GM23338 (cell line): ENCODE measurements at regions not wholly inside any gene's neighbourhood (a gene's known extent, or its start where the extent isn't known, plus 50 kb on each side); places are given as distances from the start of the nearest gene placed in this dataset.

Source experiments
- ATAC-seq: fragments of 200-7000 bp; cut with Tn5 transposase; 3 replicates; pipeline ENCODE4 v1.9.1; 2020
- DNase-seq: peaks from one replicate; pipeline ENCODE4 v3.0.0-alpha.2; 2015; ENCODE audit warnings: low spot score
- H2AFZ ChIP-seq: fragments of 200-600 bp; sonication (generic); 2 replicates; pipeline ENCODE4 v1.8.0; 2016; ENCODE audit warnings: antibody characterized with exemption, mild to moderate bottlenecking, moderate library complexity
- H3F3A ChIP-seq: fragments of 200-600 bp; sonication (generic); replicated peaks from 2 replicates; pipeline ENCODE4 v1.8.0; 2017; ENCODE audit warnings: antibody characterized with exemption, mixed run types, low read depth
- H3K27ac ChIP-seq: fragments of 200-600 bp; sonication (generic); 2 replicates; pipeline ENCODE4 v1.6.1; 2016; ENCODE audit warnings: low read depth
- H3K27me3 ChIP-seq: fragments of 200-600 bp; sonication (generic); 2 replicates; pipeline ENCODE4 v1.8.0; 2016; ENCODE audit warnings: mild to moderate bottlenecking, mixed run types, moderate library complexity; ENCODE audit not compliant: insufficient read depth
- H3K36me3 ChIP-seq: fragments of 200-600 bp; sonication (generic); 2 replicates; pipeline ENCODE4 v1.8.0; 2016; ENCODE audit warnings: mild to moderate bottlenecking; ENCODE audit not compliant: insufficient read depth
- H3K4me1 ChIP-seq: fragments of 200-600 bp; sonication (generic); 2 replicates; pipeline ENCODE4 v1.8.0; 2016; ENCODE audit warnings: mild to moderate bottlenecking, moderate library complexity; ENCODE audit not compliant: insufficient read depth
- H3K4me2 ChIP-seq: fragments of 200-600 bp; sonication (generic); 2 replicates; pipeline ENCODE4 v1.7.1; 2017; ENCODE audit warnings: mixed run types
- H3K4me3 ChIP-seq: fragments of 200-600 bp; sonication (generic); 2 replicates; pipeline ENCODE4 v1.6.1; 2016; ENCODE audit warnings: mixed run types
- H3K79me2 ChIP-seq: fragments of 200-600 bp; sonication (generic); replicated peaks from 2 replicates; pipeline ENCODE4 v1.8.0; 2017; ENCODE audit warnings: mild to moderate bottlenecking; ENCODE audit not compliant: insufficient read depth
- H3K9me2 ChIP-seq: fragments of 200-600 bp; sonication (generic); 2 replicates; pipeline ENCODE4 v1.8.0; 2017; ENCODE audit not compliant: insufficient read depth
- H4K20me1 ChIP-seq: fragments of 200-600 bp; sonication (generic); replicated peaks from 2 replicates; pipeline ENCODE4 v1.8.0; 2017; ENCODE audit warnings: mild to moderate bottlenecking; ENCODE audit not compliant: insufficient read depth
- H3K27ac Mint-ChIP-seq: 2 replicates; pipeline ENCODE4 v1.8.0; 2020; ENCODE audit warnings: inconsistent platforms, mild to moderate bottlenecking, moderate library complexity, mixed read lengths
- H3K27me3 Mint-ChIP-seq: 3 replicates; pipeline ENCODE4 v1.8.0; 2022; ENCODE audit warnings: low read depth, mild to moderate bottlenecking, moderate library complexity, mixed read lengths, inconsistent platforms; ENCODE audit not compliant: insufficient read depth, poor library complexity
- H3K36me3 Mint-ChIP-seq: 3 replicates; pipeline ENCODE4 v1.8.0; 2021; ENCODE audit warnings: low read depth, mild to moderate bottlenecking, inconsistent platforms, moderate library complexity, mixed read lengths
- H3K4me1 Mint-ChIP-seq: 3 replicates; pipeline ENCODE4 v1.8.0; 2020; ENCODE audit warnings: mild to moderate bottlenecking, inconsistent platforms, mixed read lengths
- H3K4me3 Mint-ChIP-seq: 3 replicates; pipeline ENCODE4 v1.8.0; 2021; ENCODE audit warnings: moderate library complexity, mild to moderate bottlenecking, inconsistent platforms, mixed read lengths
- H3K9me3 Mint-ChIP-seq: 3 replicates; pipeline ENCODE4 v1.8.0; 2020; ENCODE audit warnings: moderate library complexity, mild to moderate bottlenecking, inconsistent platforms, mixed read lengths
- CTCF ChIP-seq, 2 experiments: fragments of 200-600 bp in 1 of 2; sonication (generic) in 1 of 2; conservative IDR thresholded peaks; 2 replicates each; pipeline versions ENCODE4 v1.5.1 to v1.6.1; 2016 to 2017; ENCODE audit warnings: antibody characterized with exemption in 2 of 2, low read depth in 2 of 2, mild to moderate bottlenecking in 2 of 2, moderate library complexity in 1 of 2
- EZH2 ChIP-seq: fragments of 200-600 bp; sonication (generic); IDR thresholded peaks from one replicate; pipeline ENCODE4 v1.8.0; 2017; ENCODE audit warnings: antibody characterized with exemption, mild to moderate bottlenecking, low read depth; ENCODE audit not compliant: unreplicated experiment
- JUNB ChIP-seq: IDR thresholded peaks from one replicate; pipeline ENCODE4 v1.6.1; 2016; ENCODE audit warnings: antibody characterized with exemption; ENCODE audit not compliant: unreplicated experiment
- STAT1 ChIP-seq: IDR thresholded peaks from one replicate; pipeline ENCODE4 v1.6.1; 2016; ENCODE audit warnings: antibody characterized with exemption; ENCODE audit not compliant: unreplicated experiment
- ZNF114 ChIP-seq: fragments of 250-450 bp; sonication (Bioruptor Pico); IDR thresholded peaks from 2 replicates; pipeline ENCODE4 v1.5.0; 2020; ENCODE audit warnings: mild to moderate bottlenecking, moderate library complexity
- ZNF331 ChIP-seq: fragments of 250-450 bp; sonication (Bioruptor Pico); IDR thresholded peaks from 2 replicates; pipeline ENCODE4 v1.5.0; 2020; ENCODE audit warnings: low read depth, mild to moderate bottlenecking, moderate library complexity
- TF ChIP-seq, protein P1 (sequence below): fragments of 250-450 bp; sonication (Bioruptor Pico); IDR thresholded peaks from 2 replicates; pipeline ENCODE4 v1.5.0; 2020; ENCODE audit warnings: mild to moderate bottlenecking, moderate library complexity

DNA sequence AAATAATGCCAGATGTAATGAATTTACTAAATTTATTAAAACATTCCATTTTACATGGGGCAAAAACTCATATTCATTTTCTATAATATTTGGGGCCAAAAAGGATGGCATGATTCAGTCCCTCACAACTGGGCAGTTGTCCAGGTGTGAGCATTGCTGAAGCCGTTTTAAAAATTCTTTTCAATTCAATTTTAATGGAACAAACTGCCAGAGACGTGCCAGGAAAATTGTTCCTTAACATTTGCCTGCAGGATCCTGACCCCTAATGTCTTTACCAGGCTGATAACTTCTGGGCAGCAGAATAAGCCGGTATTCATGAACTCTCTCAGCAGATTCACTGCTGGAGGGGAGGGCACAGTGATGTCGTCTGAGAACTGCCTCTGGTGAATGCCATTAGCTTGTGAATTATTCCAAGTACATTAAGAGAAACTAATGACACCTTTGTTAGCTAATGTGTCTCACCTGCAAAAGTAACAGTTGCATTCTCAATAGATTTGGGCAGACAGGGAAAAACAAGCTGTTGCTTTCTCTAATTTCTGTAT lies 1445.1 kb upstream of the TENM3 start:
- Histone ChIP-seq H3F3A (no peaks in the 10 kb centered on the region), H3K79me2 (no peaks in the 10 kb centered on the region), H3K27me3 (no peaks in the 10 kb centered on the region), H3K4me3 (no peak overlapping the region), H3K4me2 (peak overlapping the region; percentile 48), H2AFZ (peak overlapping the region; percentile 2; the same call in 1 of the 2 replicates), H3K4me1 (peaks cover 38% of the 10 kb centered on the region), H3K27ac (peak overlapping the region; percentile 18; the same call in 1 of the 2 replicates), H4K20me1 (no peaks in the 10 kb centered on the region), H3K9me2 (no peaks in the 10 kb centered on the region; the same call in 1 of the 2 replicates), H3K36me3 (no peaks in the 10 kb centered on the region)
- H3K4me3 Mint-ChIP-seq, result no peak overlapping the region
- H3K27me3 Mint-ChIP-seq, result peaks cover 2% of the 10 kb centered on the region
- H3K36me3 Mint-ChIP-seq, result no peaks in the 10 kb centered on the region
- ATAC-seq, result peak; percentile 66
- DNase-seq, result no peak
- H3K9me3 Mint-ChIP-seq, result no peaks in the 10 kb centered on the region
- TF ChIP-seq, protein P1, sequence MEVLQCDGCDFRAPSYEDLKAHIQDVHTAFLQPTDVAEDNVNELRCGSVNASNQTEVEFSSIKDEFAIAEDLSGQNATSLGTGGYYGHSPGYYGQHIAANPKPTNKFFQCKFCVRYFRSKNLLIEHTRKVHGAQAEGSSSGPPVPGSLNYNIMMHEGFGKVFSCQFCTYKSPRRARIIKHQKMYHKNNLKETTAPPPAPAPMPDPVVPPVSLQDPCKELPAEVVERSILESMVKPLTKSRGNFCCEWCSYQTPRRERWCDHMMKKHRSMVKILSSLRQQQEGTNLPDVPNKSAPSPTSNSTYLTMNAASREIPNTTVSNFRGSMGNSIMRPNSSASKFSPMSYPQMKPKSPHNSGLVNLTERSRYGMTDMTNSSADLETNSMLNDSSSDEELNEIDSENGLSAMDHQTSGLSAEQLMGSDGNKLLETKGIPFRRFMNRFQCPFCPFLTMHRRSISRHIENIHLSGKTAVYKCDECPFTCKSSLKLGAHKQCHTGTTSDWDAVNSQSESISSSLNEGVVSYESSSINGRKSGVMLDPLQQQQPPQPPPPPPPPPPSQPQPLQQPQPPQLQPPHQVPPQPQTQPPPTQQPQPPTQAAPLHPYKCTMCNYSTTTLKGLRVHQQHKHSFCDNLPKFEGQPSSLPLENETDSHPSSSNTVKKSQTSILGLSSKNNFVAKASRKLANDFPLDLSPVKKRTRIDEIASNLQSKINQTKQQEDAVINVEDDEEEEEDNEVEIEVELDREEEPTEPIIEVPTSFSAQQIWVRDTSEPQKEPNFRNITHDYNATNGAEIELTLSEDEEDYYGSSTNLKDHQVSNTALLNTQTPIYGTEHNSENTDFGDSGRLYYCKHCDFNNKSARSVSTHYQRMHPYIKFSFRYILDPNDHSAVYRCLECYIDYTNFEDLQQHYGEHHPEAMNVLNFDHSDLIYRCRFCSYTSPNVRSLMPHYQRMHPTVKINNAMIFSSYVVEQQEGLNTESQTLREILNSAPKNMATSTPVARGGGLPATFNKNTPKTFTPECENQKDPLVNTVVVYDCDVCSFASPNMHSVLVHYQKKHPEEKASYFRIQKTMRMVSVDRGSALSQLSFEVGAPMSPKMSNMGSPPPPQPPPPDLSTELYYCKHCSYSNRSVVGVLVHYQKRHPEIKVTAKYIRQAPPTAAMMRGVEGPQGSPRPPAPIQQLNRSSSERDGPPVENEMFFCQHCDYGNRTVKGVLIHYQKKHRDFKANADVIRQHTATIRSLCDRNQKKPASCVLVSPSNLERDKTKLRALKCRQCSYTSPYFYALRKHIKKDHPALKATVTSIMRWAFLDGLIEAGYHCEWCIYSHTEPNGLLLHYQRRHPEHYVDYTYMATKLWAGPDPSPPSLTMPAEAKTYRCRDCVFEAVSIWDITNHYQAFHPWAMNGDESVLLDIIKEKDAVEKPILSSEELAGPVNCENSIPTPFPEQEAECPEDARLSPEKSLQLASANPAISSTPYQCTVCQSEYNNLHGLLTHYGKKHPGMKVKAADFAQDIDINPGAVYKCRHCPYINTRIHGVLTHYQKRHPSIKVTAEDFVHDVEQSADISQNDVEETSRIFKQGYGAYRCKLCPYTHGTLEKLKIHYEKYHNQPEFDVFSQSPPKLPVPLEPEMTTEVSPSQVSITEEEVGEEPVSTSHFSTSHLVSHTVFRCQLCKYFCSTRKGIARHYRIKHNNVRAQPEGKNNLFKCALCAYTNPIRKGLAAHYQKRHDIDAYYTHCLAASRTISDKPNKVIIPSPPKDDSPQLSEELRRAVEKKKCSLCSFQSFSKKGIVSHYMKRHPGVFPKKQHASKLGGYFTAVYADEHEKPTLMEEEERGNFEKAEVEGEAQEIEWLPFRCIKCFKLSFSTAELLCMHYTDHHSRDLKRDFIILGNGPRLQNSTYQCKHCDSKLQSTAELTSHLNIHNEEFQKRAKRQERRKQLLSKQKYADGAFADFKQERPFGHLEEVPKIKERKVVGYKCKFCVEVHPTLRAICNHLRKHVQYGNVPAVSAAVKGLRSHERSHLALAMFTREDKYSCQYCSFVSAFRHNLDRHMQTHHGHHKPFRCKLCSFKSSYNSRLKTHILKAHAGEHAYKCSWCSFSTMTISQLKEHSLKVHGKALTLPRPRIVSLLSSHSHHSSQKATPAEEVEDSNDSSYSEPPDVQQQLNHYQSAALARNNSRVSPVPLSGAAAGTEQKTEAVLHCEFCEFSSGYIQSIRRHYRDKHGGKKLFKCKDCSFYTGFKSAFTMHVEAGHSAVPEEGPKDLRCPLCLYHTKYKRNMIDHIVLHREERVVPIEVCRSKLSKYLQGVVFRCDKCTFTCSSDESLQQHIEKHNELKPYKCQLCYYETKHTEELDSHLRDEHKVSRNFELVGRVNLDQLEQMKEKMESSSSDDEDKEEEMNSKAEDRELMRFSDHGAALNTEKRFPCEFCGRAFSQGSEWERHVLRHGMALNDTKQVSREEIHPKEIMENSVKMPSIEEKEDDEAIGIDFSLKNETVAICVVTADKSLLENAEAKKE, result no peak
- TF ChIP-seq ZNF331 (CRISPR knock-in tag), result no peak
- no peak for TF ChIP-seq ZNF114 (CRISPR knock-in tag)
- TF ChIP-seq JUNB, result no peak
- TF ChIP-seq CTCF (conservative IDR thresholded peaks at IDR 0.05; ENCODE audit: low read depth in 2 of 2), result no peak
- TF ChIP-seq STAT1, result no peak
- no peak for TF ChIP-seq EZH2
- peaks cover 56% of the 10 kb centered on the region for H3K4me1 Mint-ChIP-seq
- 0 out of 2 replicates have a peak overlapping the region, but pooled peaks have one; percentile 11 for H3K27ac Mint-ChIP-seq
